HepG2 (cell line): ENCODE measurements at regions not wholly inside any gene's neighbourhood (a gene's known extent, or its start where the extent isn't known, plus 50 kb on each side); places are given as distances from the start of the nearest gene placed in this dataset.

Experiments
- ATAC-seq: fragments of 200-7000 bp; cut with Tn5 transposase; 3 replicates; pipeline ENCODE4 v1.9.1; 2020; ENCODE audit warnings: mild to moderate bottlenecking, moderate library complexity
- BruUV-seq: library from RNA; stranded (reverse); fragments of 400-500 nt; replicated peaks from 2 replicates; lab custom pipeline; 2021; lab: Mats Ljungman, UMichigan
- CTCF ChIA-PET: fragments of 300-600 bp; formaldehyde crosslinking; extraction: SDS; loops from one replicate; lab custom pipeline; 2021; ENCODE audit warnings: low total read pairs, inconsistent platforms, low intra/inter-chr PET ratio; lab: Yijun Ruan, JAX
- POLR2A ChIA-PET: fragments of 350-600 bp; sonication (Branson Sonifier 250); formaldehyde crosslinking; loops from one replicate; lab custom pipeline; 2020; ENCODE audit warnings: antibody characterized with exemption, inconsistent platforms; lab: Yijun Ruan, JAX
- DNase-seq: peaks from one replicate; pipeline ENCODE4 v3.0.0-alpha.2; 2015; ENCODE audit warnings: low spot score
- FAIRE-seq: peaks from 3 replicates; lab custom pipeline; 2011; peaks lifted over from hg19 to GRCh38; lab: Jason Lieb, UNC
- H2AFZ ChIP-seq: one replicate; pipeline ENCODE4 v1.6.1; 2011; ENCODE audit warnings: low read length, inconsistent platforms
- H3K27ac ChIP-seq: fragments of 300-600 bp; 3 replicates; pipeline ENCODE4 v1.8.0; 2011; ENCODE audit warnings: mixed run types, mild to moderate bottlenecking, mixed read lengths, low read length, inconsistent platforms; ENCODE audit not compliant: insufficient read depth; ENCODE audit errors: extremely low read length
- H3K27me3 ChIP-seq, 2 experiments: fragments of 200-600 bp in 1 of 2; 2 replicates in 1 of 2; 3 replicates in 1 of 2; pipeline versions ENCODE4 v1.6.0 to v1.8.0; 2011; ENCODE audit warnings: low read length in 2 of 2, mild to moderate bottlenecking in 2 of 2, moderate library complexity in 2 of 2, inconsistent platforms in 1 of 2; ENCODE audit not compliant: insufficient read depth in 2 of 2, control insufficient read depth in 1 of 2
- H3K36me3 ChIP-seq, 2 experiments: fragments of 200-600 bp in 1 of 2; replicated peaks in 1 of 2; 2 replicates in 1 of 2; 3 replicates in 1 of 2; pipeline versions ENCODE4 v1.5.1 to v1.8.0; 2011; ENCODE audit warnings: low read length in 2 of 2, inconsistent platforms in 1 of 2; ENCODE audit not compliant: insufficient read depth in 2 of 2, control insufficient read depth in 1 of 2
- H3K4me1 ChIP-seq: 2 replicates; pipeline ENCODE4 v1.5.1; 2012; ENCODE audit warnings: low read length, inconsistent platforms; ENCODE audit not compliant: insufficient read depth
- H3K4me2 ChIP-seq: 2 replicates; pipeline ENCODE4 v1.6.0; 2011; ENCODE audit warnings: low read depth, low read length, inconsistent platforms
- H3K4me3 ChIP-seq, 3 experiments: fragments of 200-600 bp in 1 of 3; sonication (generic), shearing (Covaris generic) in 1 of 3; replicated peaks in 1 of 3; 2 replicates each; pipeline ENCODE4 v1.5.1; 2011 to 2016; ENCODE audit warnings: low read length in 3 of 3, inconsistent platforms in 2 of 3, low read depth in 2 of 3, mild to moderate bottlenecking in 2 of 3, control low read depth in 1 of 3, mixed read lengths in 1 of 3; ENCODE audit not compliant: insufficient read depth in 1 of 3
- H3K79me2 ChIP-seq: one replicate; pipeline ENCODE4 v1.6.1; 2011; ENCODE audit warnings: low read length, inconsistent platforms; ENCODE audit not compliant: insufficient read depth
- H3K9ac ChIP-seq: 2 replicates; pipeline ENCODE4 v1.6.0; 2011; ENCODE audit warnings: mild to moderate bottlenecking, low read depth, low read length, inconsistent platforms; ENCODE audit not compliant: insufficient read depth
- H3K9me3 ChIP-seq: 2 replicates; pipeline ENCODE4 v1.5.1; 2012; ENCODE audit warnings: mild to moderate bottlenecking, low read length
- H4K20me1 ChIP-seq: 2 replicates; pipeline ENCODE4 v1.6.0; 2011; ENCODE audit warnings: inconsistent platforms, mild to moderate bottlenecking, low read length, moderate library complexity; ENCODE audit not compliant: insufficient read depth
- KMT2A ChIP-seq: sonication (generic); formaldehyde crosslinking; IDR thresholded peaks from 2 replicates; pipeline ENCODE4 v1.4.0; 2020; ENCODE audit warnings: missing genetic modification reagents
- ZFP41 ChIP-seq: sonication (generic); formaldehyde crosslinking; IDR thresholded peaks from 2 replicates; pipeline ENCODE4 v1.4.0; 2020; ENCODE audit warnings: mild to moderate bottlenecking, missing genetic modification reagents, borderline replicate concordance
- ZMYM2 ChIP-seq: sonication (generic); formaldehyde crosslinking; IDR thresholded peaks from 2 replicates; pipeline ENCODE4 v1.8.0; 2022; ENCODE audit warnings: mild to moderate bottlenecking, missing genetic modification reagents
- WGBS: methylation state at CpG from one replicate; pipeline ENCODE4 v1.1.6; 2017; ENCODE audit warnings: low lambda C conversion rate; 5-methylcytosine and 5-hydroxymethylcytosine counted together
- in situ Hi-C: cut with HindIII; loops from 2 replicates; pipeline ENCODE4 v1.10.0; 2017; ENCODE audit warnings: low pct_unique_long_range_greater_than_20kb; ENCODE audit not compliant: extremely low pct_ligation_motif_present
- intact Hi-C: fragments of 100-400 bp; cut with micrococcal nuclease; formaldehyde crosslinking; loops from one replicate; pipeline ENCODE4 v1.10.0; 2022; ENCODE audit not compliant: unreplicated experiment
- TF ChIP-seq, protein P1 (sequence below): sonication (generic); formaldehyde crosslinking; IDR thresholded peaks from 2 replicates; pipeline ENCODE4 v1.4.0; 2020; ENCODE audit warnings: missing genetic modification reagents, borderline replicate concordance

DNA sequence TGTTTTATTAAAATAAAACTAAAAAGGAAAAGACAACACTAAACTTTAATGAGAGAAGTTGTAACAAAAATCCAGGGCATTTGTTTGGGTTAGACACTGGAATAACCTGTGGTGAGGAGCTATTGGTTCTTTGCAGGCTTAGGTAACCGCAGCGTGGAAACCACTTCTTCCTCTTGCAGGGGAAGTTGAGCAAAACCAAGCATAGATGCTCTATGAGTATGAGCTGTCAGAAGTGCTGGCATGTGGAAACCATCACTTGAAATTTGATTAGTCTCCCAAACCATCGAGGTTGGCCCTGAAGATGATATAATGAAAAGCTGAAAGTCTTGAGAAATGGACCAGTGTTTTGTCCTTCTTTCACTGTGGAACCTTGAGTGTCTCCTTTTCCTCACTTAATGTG lies 127.1 kb upstream of the RBMS3 start:
- no peaks in the 10 kb centered on the region for H3K27me3 ChIP-seq
- no peaks in the 10 kb centered on the region for H4K20me1 ChIP-seq
- BruUV-seq = no TSS peak
- TF ChIP-seq, protein P1, sequence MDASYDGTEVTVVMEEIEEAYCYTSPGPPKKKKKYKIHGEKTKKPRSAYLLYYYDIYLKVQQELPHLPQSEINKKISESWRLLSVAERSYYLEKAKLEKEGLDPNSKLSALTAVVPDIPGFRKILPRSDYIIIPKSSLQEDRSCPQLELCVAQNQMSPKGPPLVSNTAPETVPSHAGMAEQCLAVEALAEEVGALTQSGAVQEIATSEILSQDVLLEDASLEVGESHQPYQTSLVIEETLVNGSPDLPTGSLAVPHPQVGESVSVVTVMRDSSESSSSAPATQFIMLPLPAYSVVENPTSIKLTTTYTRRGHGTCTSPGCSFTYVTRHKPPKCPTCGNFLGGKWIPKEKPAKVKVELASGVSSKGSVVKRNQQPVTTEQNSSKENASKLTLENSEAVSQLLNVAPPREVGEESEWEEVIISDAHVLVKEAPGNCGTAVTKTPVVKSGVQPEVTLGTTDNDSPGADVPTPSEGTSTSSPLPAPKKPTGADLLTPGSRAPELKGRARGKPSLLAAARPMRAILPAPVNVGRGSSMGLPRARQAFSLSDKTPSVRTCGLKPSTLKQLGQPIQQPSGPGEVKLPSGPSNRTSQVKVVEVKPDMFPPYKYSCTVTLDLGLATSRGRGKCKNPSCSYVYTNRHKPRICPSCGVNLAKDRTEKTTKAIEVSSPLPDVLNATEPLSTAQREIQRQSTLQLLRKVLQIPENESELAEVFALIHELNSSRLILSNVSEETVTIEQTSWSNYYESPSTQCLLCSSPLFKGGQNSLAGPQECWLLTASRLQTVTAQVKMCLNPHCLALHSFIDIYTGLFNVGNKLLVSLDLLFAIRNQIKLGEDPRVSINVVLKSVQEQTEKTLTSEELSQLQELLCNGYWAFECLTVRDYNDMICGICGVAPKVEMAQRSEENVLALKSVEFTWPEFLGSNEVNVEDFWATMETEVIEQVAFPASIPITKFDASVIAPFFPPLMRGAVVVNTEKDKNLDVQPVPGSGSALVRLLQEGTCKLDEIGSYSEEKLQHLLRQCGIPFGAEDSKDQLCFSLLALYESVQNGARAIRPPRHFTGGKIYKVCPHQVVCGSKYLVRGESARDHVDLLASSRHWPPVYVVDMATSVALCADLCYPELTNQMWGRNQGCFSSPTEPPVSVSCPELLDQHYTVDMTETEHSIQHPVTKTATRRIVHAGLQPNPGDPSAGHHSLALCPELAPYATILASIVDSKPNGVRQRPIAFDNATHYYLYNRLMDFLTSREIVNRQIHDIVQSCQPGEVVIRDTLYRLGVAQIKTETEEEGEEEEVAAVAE = no peak
- TF ChIP-seq ZMYM2 (CRISPR knock-in tag) = no peak
- TF ChIP-seq ZFP41 (CRISPR knock-in tag) = no peak
- no peak for TF ChIP-seq KMT2A (CRISPR knock-in tag)
- no peak overlapping the region for H3K4me3 ChIP-seq
- intact Hi-C loops = no loop called here
- DNase-seq (no peak), FAIRE-seq (no peak), ATAC-seq (no peak)
- no peaks in the 10 kb centered on the region for H3K79me2 ChIP-seq
- H3K27ac ChIP-seq = no peak overlapping the region
- no peak overlapping the region for H3K4me2 ChIP-seq
- H3K4me1 ChIP-seq = no peaks in the 10 kb centered on the region
- H3K36me3 ChIP-seq = no peaks in the 10 kb centered on the region
- H3K9me3 ChIP-seq = no peaks in the 10 kb centered on the region
- H2AFZ ChIP-seq = no peak overlapping the region
- CTCF ChIA-PET = no interaction called here
- POLR2A ChIA-PET = no interaction called here
- WGBS = 0% methylated on average over 3 of the region's 3 CpGs
- in situ Hi-C loops = no loop called here
- H3K9ac ChIP-seq = no peak overlapping the region
